A673 (cell line): ENCODE measurements at regions not wholly inside any gene's neighbourhood (a gene's known extent, or its start where the extent isn't known, plus 50 kb on each side); places are given as distances from the start of the nearest gene placed in this dataset.

Experiments used
- EZH2 ChIP-seq: fragments of 200-600 bp; sonication (generic); IDR thresholded peaks from 2 replicates; pipeline ENCODE4 v1.6.1; 2017; ENCODE audit warnings: borderline replicate concordance, low read depth, mild to moderate bottlenecking, mixed read lengths, antibody characterized with exemption, low read length; ENCODE audit not compliant: poor library complexity, severe bottlenecking
- TF ChIP-seq, protein P1 (sequence below): fragments of 300-800, 200-600 bp; sonication (generic); conservative IDR thresholded peaks from 2 replicates; pipeline ENCODE4 v1.5.1; 2017; ENCODE audit warnings: low read depth, mild to moderate bottlenecking, antibody characterized with exemption, low read length, moderate library complexity, mixed read lengths

DNA sequence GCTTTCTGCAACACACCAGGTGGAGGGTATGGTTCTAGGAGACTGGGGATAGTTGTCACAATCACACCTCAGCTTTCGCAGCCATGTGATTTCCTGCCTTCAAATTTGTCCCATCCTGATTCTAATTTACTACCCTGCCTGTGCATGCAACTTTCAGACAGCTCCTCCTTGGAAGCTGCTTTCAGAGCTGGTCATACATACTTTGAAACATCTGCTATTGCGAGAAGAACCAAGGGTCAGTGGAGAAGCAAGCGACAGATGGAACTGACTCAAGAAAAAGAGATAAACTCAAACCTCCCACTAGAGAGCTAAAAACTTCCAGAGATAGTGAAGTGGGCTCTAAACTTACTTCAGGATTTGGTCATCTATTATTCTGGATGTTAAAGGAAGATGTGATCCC lies 381.7 kb upstream of the FGF13 start:
- TF ChIP-seq EZH2: no peak
- TF ChIP-seq, protein P1, sequence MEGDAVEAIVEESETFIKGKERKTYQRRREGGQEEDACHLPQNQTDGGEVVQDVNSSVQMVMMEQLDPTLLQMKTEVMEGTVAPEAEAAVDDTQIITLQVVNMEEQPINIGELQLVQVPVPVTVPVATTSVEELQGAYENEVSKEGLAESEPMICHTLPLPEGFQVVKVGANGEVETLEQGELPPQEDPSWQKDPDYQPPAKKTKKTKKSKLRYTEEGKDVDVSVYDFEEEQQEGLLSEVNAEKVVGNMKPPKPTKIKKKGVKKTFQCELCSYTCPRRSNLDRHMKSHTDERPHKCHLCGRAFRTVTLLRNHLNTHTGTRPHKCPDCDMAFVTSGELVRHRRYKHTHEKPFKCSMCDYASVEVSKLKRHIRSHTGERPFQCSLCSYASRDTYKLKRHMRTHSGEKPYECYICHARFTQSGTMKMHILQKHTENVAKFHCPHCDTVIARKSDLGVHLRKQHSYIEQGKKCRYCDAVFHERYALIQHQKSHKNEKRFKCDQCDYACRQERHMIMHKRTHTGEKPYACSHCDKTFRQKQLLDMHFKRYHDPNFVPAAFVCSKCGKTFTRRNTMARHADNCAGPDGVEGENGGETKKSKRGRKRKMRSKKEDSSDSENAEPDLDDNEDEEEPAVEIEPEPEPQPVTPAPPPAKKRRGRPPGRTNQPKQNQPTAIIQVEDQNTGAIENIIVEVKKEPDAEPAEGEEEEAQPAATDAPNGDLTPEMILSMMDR: no peak
